ENCODE measurements at regions not wholly inside any gene's neighbourhood (a gene's known extent, or its start where the extent isn't known, plus 50 kb on each side); places are given as distances from the start of the nearest gene placed in this dataset.

GRCh38 chr15:39468828-39469227 lies 112.1 kb upstream of the THBS1 start:
- DNase-seq (ENCODE audit: low read depth, low spot score): no peak

- DNase-seq (ENCODE audit: low read depth, low spot score): no peak
Measured at GRCh38 chr15:39471785-39472574, 108.9 kb upstream of the THBS1 start.

- DNase-seq (ENCODE audit: low read depth, low spot score): no peak
Measured at GRCh38 chr15:39472621-39473297, 108.1 kb upstream of the THBS1 start.

- DNase-seq (ENCODE audit: low read depth, low spot score): no peak
Measured at GRCh38 chr15:39473298-39473947, 107.5 kb upstream of the THBS1 start.

GRCh38 chr15:39474657-39475056 lies 106.2 kb upstream of the THBS1 start:
- DNase-seq (ENCODE audit: low read depth, low spot score): no peak

- no peak for DNase-seq (ENCODE audit: low read depth, low spot score)
Measured at GRCh38 chr15:39478996-39479395, 101.9 kb upstream of the THBS1 start.

GRCh38 chr15:39479911-39480310 lies 101.0 kb upstream of the THBS1 start:
- DNase-seq (ENCODE audit: low read depth, low spot score): no peak

GRCh38 chr15:39482459-39482858 lies 98.4 kb upstream of the THBS1 start:
- no peak for DNase-seq (ENCODE audit: low read depth, low spot score)

- no peak for DNase-seq (ENCODE audit: low read depth, low spot score)
Measured at GRCh38 chr15:39486621-39487457, 94.0 kb upstream of the THBS1 start.

- DNase-seq (ENCODE audit: low read depth, low spot score): no peak
Measured at GRCh38 chr15:39487458-39487735, 93.5 kb upstream of the THBS1 start.

- DNase-seq (ENCODE audit: low read depth, low spot score): no peak
Measured at GRCh38 chr15:39488516-39488915, 92.4 kb upstream of the THBS1 start.

- DNase-seq (ENCODE audit: low read depth, low spot score): no peak
Measured at GRCh38 chr15:39488961-39489360, 91.9 kb upstream of the THBS1 start.

GRCh38 chr15:39491115-39491885 lies 89.6 kb upstream of the THBS1 start:
- no peak for DNase-seq (ENCODE audit: low read depth, low spot score)

- no peak for DNase-seq (ENCODE audit: low read depth, low spot score)
Measured at GRCh38 chr15:39491886-39492490, 88.9 kb upstream of the THBS1 start.

- no peak for DNase-seq (ENCODE audit: low read depth, low spot score)
Measured at GRCh38 chr15:39493424-39494067, 87.3 kb upstream of the THBS1 start.

GRCh38 chr15:39494462-39494861 lies 86.4 kb upstream of the THBS1 start:
- no peak for DNase-seq (ENCODE audit: low read depth, low spot score)

GRCh38 chr15:39495871-39496840 lies 84.7 kb upstream of the THBS1 start:
- DNase-seq (ENCODE audit: low read depth, low spot score): no peak

GRCh38 chr15:39497016-39497758 lies 83.7 kb upstream of the THBS1 start:
- no peak for DNase-seq (ENCODE audit: low read depth, low spot score)

Measured in activated naive CD8-positive, alpha-beta T cell treated with anti-CD3 and anti-CD28 coated beads, Interleukin-2, amount 50 U/mL, for 16 hours (primary cell).